Ectodermal cell (in vitro differentiated cells): ENCODE measurements at regions not wholly inside any gene's neighbourhood (a gene's known extent, or its start where the extent isn't known, plus 50 kb on each side); places are given as distances from the start of the nearest gene placed in this dataset.

ENCODE experiments used
- H3K27ac ChIP-seq: 2 replicates; pipeline ENCODE4 v1.7.0; 2013; ENCODE audit warnings: mild to moderate bottlenecking, low read depth, low read length; ENCODE audit not compliant: insufficient read depth, poor library complexity, severe bottlenecking
- H3K27me3 ChIP-seq: 2 replicates; pipeline ENCODE4 v1.7.0; 2013; ENCODE audit warnings: mild to moderate bottlenecking, low read length; ENCODE audit not compliant: insufficient read depth, control insufficient read depth, poor library complexity, severe bottlenecking
- H3K36me3 ChIP-seq: one replicate; pipeline ENCODE4 v1.7.0; 2013; ENCODE audit warnings: low read length; ENCODE audit not compliant: control insufficient read depth, insufficient read depth
- H3K4me1 ChIP-seq: one replicate; pipeline ENCODE4 v1.7.0; 2013; ENCODE audit warnings: low read length; ENCODE audit not compliant: control insufficient read depth, insufficient read depth
- H3K4me3 ChIP-seq: 2 replicates; pipeline ENCODE4 v1.7.0; 2013; ENCODE audit warnings: low read depth, low read length, control low read depth; ENCODE audit not compliant: insufficient read depth
- H3K9me3 ChIP-seq: 2 replicates; pipeline ENCODE4 v1.7.0; 2013; ENCODE audit warnings: mild to moderate bottlenecking, low read length, moderate library complexity; ENCODE audit not compliant: control insufficient read depth
- WGBS, 2 experiments: methylation state at CpG; one replicate each; pipeline ENCODE4 v1.1.7; 2013; ENCODE audit warnings: missing lambda C conversion rate in 2 of 2; 5-methylcytosine and 5-hydroxymethylcytosine counted together

GRCh38 chr1:229035748-229036082, 235.2 kb upstream of the RAB4A start:
- no peak overlapping the region for H3K4me3 ChIP-seq
- no peak overlapping the region for H3K27ac ChIP-seq
- H3K27me3 ChIP-seq = no peaks in the 10 kb centered on the region
- peaks cover 9% of the 10 kb centered on the region for H3K4me1 ChIP-seq
- 92 to 94% methylated on average over 2 of the region's 2 CpGs for WGBS, 2 experiments
- no peaks in the 10 kb centered on the region for H3K9me3 ChIP-seq
- no peaks in the 10 kb centered on the region for H3K36me3 ChIP-seq

- H3K27me3 ChIP-seq = no peaks in the 10 kb centered on the region
- 84 to 91% methylated on average over 4 of the region's 4 CpGs for WGBS, 2 experiments
- H3K4me1 ChIP-seq = no peaks in the 10 kb centered on the region
- H3K27ac ChIP-seq = no peak overlapping the region
- no peak overlapping the region for H3K4me3 ChIP-seq
- no peaks in the 10 kb centered on the region for H3K36me3 ChIP-seq
- H3K9me3 ChIP-seq = no peaks in the 10 kb centered on the region
Observed at GRCh38 chr1:229037806-229038405, 233.0 kb upstream of the RAB4A start.

- 93% methylated on average over 5 to 6 of the region's 6 CpGs for WGBS, 2 experiments
- no peaks in the 10 kb centered on the region for H3K4me1 ChIP-seq
Observed at GRCh38 chr1:229040630-229041358, 230.1 kb upstream of the RAB4A start.

GRCh38 chr1:229041946-229042345, 229.0 kb upstream of the RAB4A start:
- 88 to 89% methylated on average over 8 to 9 of the region's 9 CpGs for WGBS, 2 experiments
- Histone ChIP-seq H3K27ac (no peak overlapping the region), H3K4me1 (no peaks in the 10 kb centered on the region), H3K9me3 (no peaks in the 10 kb centered on the region), H3K36me3 (no peaks in the 10 kb centered on the region), H3K27me3 (no peaks in the 10 kb centered on the region), H3K4me3 (no peak overlapping the region)

More at GRCh38 chr1:229040630-229041358, 230.1 kb upstream of the RAB4A start:
- H3K36me3 ChIP-seq = no peaks in the 10 kb centered on the region
- no peaks in the 10 kb centered on the region for H3K27me3 ChIP-seq
- H3K9me3 ChIP-seq = no peaks in the 10 kb centered on the region
- no peak overlapping the region for H3K27ac ChIP-seq
- H3K4me3 ChIP-seq = no peak overlapping the region

GRCh38 chr1:229042482-229042881, 228.4 kb upstream of the RAB4A start:
- Histone ChIP-seq H3K27ac (no peak overlapping the region), H3K4me3 (no peak overlapping the region), H3K4me1 (no peaks in the 10 kb centered on the region), H3K36me3 (no peaks in the 10 kb centered on the region), H3K27me3 (no peaks in the 10 kb centered on the region), H3K9me3 (no peaks in the 10 kb centered on the region)
- 80 to 88% methylated on average over 4 of the region's 4 CpGs for WGBS, 2 experiments

GRCh38 chr1:229043115-229043514, 227.8 kb upstream of the RAB4A start:
- Histone ChIP-seq H3K9me3 (no peaks in the 10 kb centered on the region), H3K27ac (no peak overlapping the region), H3K36me3 (no peaks in the 10 kb centered on the region), H3K27me3 (no peaks in the 10 kb centered on the region), H3K4me3 (no peak overlapping the region), H3K4me1 (no peaks in the 10 kb centered on the region)
- WGBS, 2 experiments = 80 to 95% methylated on average over 2 of the region's 2 CpGs

- Histone ChIP-seq H3K4me3 (no peak overlapping the region), H3K36me3 (no peaks in the 10 kb centered on the region), H3K9me3 (no peaks in the 10 kb centered on the region), H3K27ac (no peak overlapping the region), H3K4me1 (no peaks in the 10 kb centered on the region), H3K27me3 (no peaks in the 10 kb centered on the region)
- 83 to 85% methylated on average over 14 of the region's 14 CpGs for WGBS, 2 experiments
Observed at GRCh38 chr1:229046251-229046853, 224.6 kb upstream of the RAB4A start.

- WGBS, 2 experiments = 88 to 89% methylated on average over 8 of the region's 8 CpGs
- H3K27ac ChIP-seq = no peak overlapping the region
Observed at GRCh38 chr1:229047161-229047839, 223.6 kb upstream of the RAB4A start.

GRCh38 chr1:229047840-229048620, 222.9 kb upstream of the RAB4A start:
- no peaks in the 10 kb centered on the region for H3K9me3 ChIP-seq
- no peaks in the 10 kb centered on the region for H3K4me1 ChIP-seq
- WGBS, 2 experiments = 85 to 90% methylated on average over 10 to 11 of the region's 11 CpGs
- H3K27ac ChIP-seq = no peak overlapping the region
- H3K27me3 ChIP-seq = no peaks in the 10 kb centered on the region
- no peaks in the 10 kb centered on the region for H3K36me3 ChIP-seq
- no peak overlapping the region for H3K4me3 ChIP-seq

More at GRCh38 chr1:229047161-229047839, 223.6 kb upstream of the RAB4A start:
- H3K4me3 ChIP-seq = no peak overlapping the region
- H3K36me3 ChIP-seq = no peaks in the 10 kb centered on the region
- no peaks in the 10 kb centered on the region for H3K9me3 ChIP-seq
- H3K27me3 ChIP-seq = no peaks in the 10 kb centered on the region
- H3K4me1 ChIP-seq = no peaks in the 10 kb centered on the region
